ENCODE measurements at regions not wholly inside any gene's neighbourhood (a gene's known extent, or its start where the extent isn't known, plus 50 kb on each side); places are given as distances from the start of the nearest gene placed in this dataset.

GRCh38 chr18:56026509-56026908, 438.5 kb upstream of the TCF4 start:
- CTCF ChIA-PET, result no interaction called here
- Histone ChIP-seq H3K9me3 (no peaks in the 10 kb centered on the region), H3K4me3 (no peak overlapping the region), H3K4me2 (no peak overlapping the region), H3K27ac (no peak overlapping the region), H3K4me1 (no peaks in the 10 kb centered on the region)
- DNase-seq (ENCODE audit: low read depth in 1 of 2, low spot score in 1 of 2) (no peak), FAIRE-seq (no peak), ATAC-seq (no peak)
- POLR2A ChIA-PET, result no interaction called here
- no peak for TF ChIP-seq HOXA7 (CRISPR knock-in tag; IDR thresholded peaks at IDR 0.05)
- TF ChIP-seq RCOR1 (IDR thresholded peaks at IDR 0.05; ENCODE audit: low read depth, low read length), result no peak
- no peak for TF ChIP-seq SREBF2 (IDR thresholded peaks at IDR 0.05)
- no peak for TF ChIP-seq NPAS2 (CRISPR knock-in tag; IDR thresholded peaks at IDR 0.05; ENCODE audit: borderline replicate concordance)
- no peak for TF ChIP-seq HOXB13 (CRISPR knock-in tag; IDR thresholded peaks at IDR 0.05; ENCODE audit: low read depth)
- no peak for TF ChIP-seq JUNB (IDR thresholded peaks at IDR 0.05)
- TF ChIP-seq FOXS1 (CRISPR knock-in tag; IDR thresholded peaks at IDR 0.05), result no peak
- TF ChIP-seq ZC3H11A (IDR thresholded peaks at IDR 0.05), result no peak
- TF ChIP-seq ZNF302 (CRISPR knock-in tag; IDR thresholded peaks at IDR 0.05), result no peak
- no peak for TF ChIP-seq RFX5 (IDR thresholded peaks at IDR 0.05)
- TF ChIP-seq ZFP36 (IDR thresholded peaks at IDR 0.05; ENCODE audit: borderline replicate concordance, partially characterized antibody), result no peak
- TF ChIP-seq ESRRA (IDR thresholded peaks at IDR 0.05; ENCODE audit: borderline replicate concordance, low read length), result no peak
- no peak for TF ChIP-seq CHD2 (IDR thresholded peaks at IDR 0.05; ENCODE audit: low read length, partially characterized antibody)
- TF ChIP-seq, protein P1, sequence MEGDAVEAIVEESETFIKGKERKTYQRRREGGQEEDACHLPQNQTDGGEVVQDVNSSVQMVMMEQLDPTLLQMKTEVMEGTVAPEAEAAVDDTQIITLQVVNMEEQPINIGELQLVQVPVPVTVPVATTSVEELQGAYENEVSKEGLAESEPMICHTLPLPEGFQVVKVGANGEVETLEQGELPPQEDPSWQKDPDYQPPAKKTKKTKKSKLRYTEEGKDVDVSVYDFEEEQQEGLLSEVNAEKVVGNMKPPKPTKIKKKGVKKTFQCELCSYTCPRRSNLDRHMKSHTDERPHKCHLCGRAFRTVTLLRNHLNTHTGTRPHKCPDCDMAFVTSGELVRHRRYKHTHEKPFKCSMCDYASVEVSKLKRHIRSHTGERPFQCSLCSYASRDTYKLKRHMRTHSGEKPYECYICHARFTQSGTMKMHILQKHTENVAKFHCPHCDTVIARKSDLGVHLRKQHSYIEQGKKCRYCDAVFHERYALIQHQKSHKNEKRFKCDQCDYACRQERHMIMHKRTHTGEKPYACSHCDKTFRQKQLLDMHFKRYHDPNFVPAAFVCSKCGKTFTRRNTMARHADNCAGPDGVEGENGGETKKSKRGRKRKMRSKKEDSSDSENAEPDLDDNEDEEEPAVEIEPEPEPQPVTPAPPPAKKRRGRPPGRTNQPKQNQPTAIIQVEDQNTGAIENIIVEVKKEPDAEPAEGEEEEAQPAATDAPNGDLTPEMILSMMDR (IDR thresholded peaks at IDR 0.05), result no peak
- no peak for TF ChIP-seq BCL3 (IDR thresholded peaks at IDR 0.05)
- TF ChIP-seq, protein P2, sequence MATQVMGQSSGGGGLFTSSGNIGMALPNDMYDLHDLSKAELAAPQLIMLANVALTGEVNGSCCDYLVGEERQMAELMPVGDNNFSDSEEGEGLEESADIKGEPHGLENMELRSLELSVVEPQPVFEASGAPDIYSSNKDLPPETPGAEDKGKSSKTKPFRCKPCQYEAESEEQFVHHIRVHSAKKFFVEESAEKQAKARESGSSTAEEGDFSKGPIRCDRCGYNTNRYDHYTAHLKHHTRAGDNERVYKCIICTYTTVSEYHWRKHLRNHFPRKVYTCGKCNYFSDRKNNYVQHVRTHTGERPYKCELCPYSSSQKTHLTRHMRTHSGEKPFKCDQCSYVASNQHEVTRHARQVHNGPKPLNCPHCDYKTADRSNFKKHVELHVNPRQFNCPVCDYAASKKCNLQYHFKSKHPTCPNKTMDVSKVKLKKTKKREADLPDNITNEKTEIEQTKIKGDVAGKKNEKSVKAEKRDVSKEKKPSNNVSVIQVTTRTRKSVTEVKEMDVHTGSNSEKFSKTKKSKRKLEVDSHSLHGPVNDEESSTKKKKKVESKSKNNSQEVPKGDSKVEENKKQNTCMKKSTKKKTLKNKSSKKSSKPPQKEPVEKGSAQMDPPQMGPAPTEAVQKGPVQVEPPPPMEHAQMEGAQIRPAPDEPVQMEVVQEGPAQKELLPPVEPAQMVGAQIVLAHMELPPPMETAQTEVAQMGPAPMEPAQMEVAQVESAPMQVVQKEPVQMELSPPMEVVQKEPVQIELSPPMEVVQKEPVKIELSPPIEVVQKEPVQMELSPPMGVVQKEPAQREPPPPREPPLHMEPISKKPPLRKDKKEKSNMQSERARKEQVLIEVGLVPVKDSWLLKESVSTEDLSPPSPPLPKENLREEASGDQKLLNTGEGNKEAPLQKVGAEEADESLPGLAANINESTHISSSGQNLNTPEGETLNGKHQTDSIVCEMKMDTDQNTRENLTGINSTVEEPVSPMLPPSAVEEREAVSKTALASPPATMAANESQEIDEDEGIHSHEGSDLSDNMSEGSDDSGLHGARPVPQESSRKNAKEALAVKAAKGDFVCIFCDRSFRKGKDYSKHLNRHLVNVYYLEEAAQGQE (IDR thresholded peaks at IDR 0.05), result no peak
- no peak for TF ChIP-seq EHMT2 (IDR thresholded peaks at IDR 0.05; ENCODE audit: low read depth)
- TF ChIP-seq HDAC2 (IDR thresholded peaks at IDR 0.05), result no peak
- TF ChIP-seq FOSB (CRISPR knock-in tag; IDR thresholded peaks at IDR 0.05), result no peak
- TF ChIP-seq JUN (IDR thresholded peaks at IDR 0.05), result no peak
- 27% methylated on average over 2 of the region's 2 CpGs for WGBS (ENCODE audit: missing lambda C conversion rate)

GRCh38 chr18:56021809-56022195, 433.8 kb upstream of the TCF4 start:
- Histone ChIP-seq H3K4me2 (no peak overlapping the region), H3K4me1 (no peaks in the 10 kb centered on the region), H3K27ac (no peak overlapping the region), H3K9me3 (no peaks in the 10 kb centered on the region), H3K4me3 (no peak overlapping the region)
- ATAC-seq (no peak), DNase-seq (ENCODE audit: low read depth in 1 of 2, low spot score in 1 of 2) (no peak), FAIRE-seq (no peak)
- POLR2A ChIA-PET, result no interaction called here
- CTCF ChIA-PET, result no interaction called here
- WGBS (ENCODE audit: missing lambda C conversion rate), result 80% methylated on average over 1 of the region's 1 CpG
- TF ChIP-seq JUN (IDR thresholded peaks at IDR 0.05), result no peak
- TF ChIP-seq, protein P3, sequence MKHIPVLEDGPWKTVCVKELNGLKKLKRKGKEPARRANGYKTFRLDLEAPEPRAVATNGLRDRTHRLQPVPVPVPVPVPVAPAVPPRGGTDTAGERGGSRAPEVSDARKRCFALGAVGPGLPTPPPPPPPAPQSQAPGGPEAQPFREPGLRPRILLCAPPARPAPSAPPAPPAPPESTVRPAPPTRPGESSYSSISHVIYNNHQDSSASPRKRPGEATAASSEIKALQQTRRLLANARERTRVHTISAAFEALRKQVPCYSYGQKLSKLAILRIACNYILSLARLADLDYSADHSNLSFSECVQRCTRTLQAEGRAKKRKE (CRISPR knock-in tag; IDR thresholded peaks at IDR 0.05; ENCODE audit: low read depth), result no peak
- no peak for TF ChIP-seq RCOR1 (IDR thresholded peaks at IDR 0.05; ENCODE audit: low read depth, low read length)
- TF ChIP-seq, protein P2 (IDR thresholded peaks at IDR 0.05), result no peak
- TF ChIP-seq MYC (IDR thresholded peaks at IDR 0.05; ENCODE audit: borderline replicate concordance, low read length), result no peak
- TF ChIP-seq FOSL2 (IDR thresholded peaks at IDR 0.05), result no peak
- TF ChIP-seq FOSL2 (CRISPR knock-in tag; IDR thresholded peaks at IDR 0.05), result no peak
- TF ChIP-seq TP53 (CRISPR knock-in tag; IDR thresholded peaks at IDR 0.05), result no peak
- TF ChIP-seq RNF2 (IDR thresholded peaks at IDR 0.05; ENCODE audit: borderline replicate concordance, low read depth), result no peak
- TF ChIP-seq NR3C1 (IDR thresholded peaks at IDR 0.05), result no peak
- TF ChIP-seq FOSB (CRISPR knock-in tag; IDR thresholded peaks at IDR 0.05), result no peak
- no peak for TF ChIP-seq POLR2A (IDR thresholded peaks at IDR 0.05; ENCODE audit: low read length)
- no peak for TF ChIP-seq HOXB13 (CRISPR knock-in tag; IDR thresholded peaks at IDR 0.05; ENCODE audit: low read depth)
- TF ChIP-seq TFCP2L1 (CRISPR knock-in tag; IDR thresholded peaks at IDR 0.05), result no peak
